Pons (tissue), 1 donor: ENCODE measurements at regions not wholly inside any gene's neighbourhood (a gene's known extent, or its start where the extent isn't known, plus 50 kb on each side); places are given as distances from the start of the nearest gene placed in this dataset.
"Not testable (repeated sequence)": the region's sequence is repeated elsewhere in the genome, so short reads cannot be mapped to it uniquely, and the experiment has no call there.

ENCODE experiments used
- DNase-seq: peaks from one replicate; pipeline ENCODE4 v3.0.0-alpha.2; 2016; ENCODE audit warnings: low spot score

DNA sequence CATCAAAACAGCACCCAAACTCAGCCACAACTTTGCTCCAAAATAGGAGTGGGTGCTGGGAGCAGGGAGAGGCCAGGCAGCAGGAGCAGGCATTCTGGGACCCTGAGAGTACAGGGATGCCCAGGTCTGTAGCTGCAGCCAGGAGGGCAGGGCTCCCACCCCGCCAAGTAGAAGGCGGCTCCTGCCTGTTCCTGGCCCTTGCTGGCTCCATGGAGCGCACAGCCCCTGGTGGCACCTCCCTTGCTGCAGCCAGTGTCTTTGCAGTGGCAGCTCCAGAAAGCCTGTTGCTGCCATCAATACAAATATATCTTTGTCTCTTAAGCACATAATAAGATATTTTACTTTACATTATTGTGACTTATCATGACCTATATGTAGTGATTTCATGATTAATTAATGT lies 1096.5 kb downstream of the FSCB start:
- no peak for DNase-seq

DNA sequence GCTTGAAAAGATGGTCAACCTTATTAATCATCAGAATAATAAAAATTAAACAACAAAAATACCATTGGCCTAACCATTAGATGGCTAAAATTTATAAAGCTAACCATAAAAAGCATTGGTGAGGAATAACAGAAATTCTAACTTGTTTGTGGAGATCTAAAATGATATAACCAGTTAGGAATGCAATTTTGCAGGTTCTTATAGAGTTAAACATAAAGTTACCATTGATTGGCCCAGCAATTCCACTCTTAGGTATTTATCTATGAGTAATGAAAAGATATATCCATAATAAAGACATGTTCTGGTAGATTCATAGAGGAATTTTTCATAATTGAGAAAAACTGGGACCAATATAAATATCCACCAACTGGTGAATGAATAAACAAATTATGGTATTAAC lies 1098.6 kb downstream of the FSCB start:
- no peak for DNase-seq

- no peak for DNase-seq
Measured at GRCh38 chr14:43407706-43408105, 1099.4 kb downstream of the FSCB start.

DNA sequence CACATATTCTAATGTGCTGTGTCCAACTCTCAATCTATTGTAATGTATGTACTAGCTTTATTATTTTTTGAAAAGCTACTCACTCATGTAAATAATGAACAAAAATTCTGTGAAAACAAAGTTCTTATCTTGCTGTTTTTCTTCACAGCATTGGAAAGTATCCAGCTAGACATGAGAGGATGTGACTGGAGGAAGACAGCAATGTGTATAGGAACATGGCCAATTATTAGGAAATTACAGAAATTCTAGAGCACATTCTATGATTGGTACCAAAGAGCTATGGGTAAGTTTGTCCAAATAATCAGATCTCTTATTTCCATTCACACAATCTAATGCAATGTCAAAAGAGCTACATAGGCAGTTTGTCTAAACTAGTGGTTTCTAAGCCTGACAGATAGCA lies 1100.2 kb downstream of the FSCB start:
- DNase-seq: no peak

- no peak for DNase-seq
Measured at GRCh38 chr14:43399289-43399688, 1107.8 kb downstream of the FSCB start.

GRCh38 chr14:43370565-43370896 lies 1136.6 kb downstream of the FSCB start:
- DNase-seq: not testable (repeated sequence)

GRCh38 chr14:43369710-43370564 lies 1137.1 kb downstream of the FSCB start:
- DNase-seq: no peak

- no peak for DNase-seq
Measured at GRCh38 chr14:43362586-43362985, 1144.5 kb downstream of the FSCB start.

GRCh38 chr14:43361751-43362150 lies 1145.3 kb downstream of the FSCB start:
- no peak for DNase-seq

DNA sequence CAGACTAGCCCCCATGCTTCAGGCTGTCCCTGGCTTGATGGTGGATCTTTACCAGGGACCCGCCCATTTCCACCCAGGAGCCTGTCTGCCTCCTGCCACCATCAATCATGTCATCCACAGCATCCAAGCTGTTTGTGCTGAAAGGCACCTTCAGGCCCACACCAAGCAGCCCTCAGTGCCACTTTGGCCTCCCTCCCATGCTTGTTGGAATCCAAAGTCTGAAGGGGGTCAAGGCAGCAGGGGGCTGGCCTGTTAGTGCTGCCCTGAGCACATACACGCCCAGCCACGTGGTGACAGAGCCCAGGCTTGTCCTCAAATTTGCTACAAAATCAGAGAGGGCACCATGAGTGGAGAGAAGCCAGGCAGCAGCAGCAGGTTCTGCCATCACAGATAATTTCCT lies 1146.8 kb downstream of the FSCB start:
- no peak for DNase-seq

DNA sequence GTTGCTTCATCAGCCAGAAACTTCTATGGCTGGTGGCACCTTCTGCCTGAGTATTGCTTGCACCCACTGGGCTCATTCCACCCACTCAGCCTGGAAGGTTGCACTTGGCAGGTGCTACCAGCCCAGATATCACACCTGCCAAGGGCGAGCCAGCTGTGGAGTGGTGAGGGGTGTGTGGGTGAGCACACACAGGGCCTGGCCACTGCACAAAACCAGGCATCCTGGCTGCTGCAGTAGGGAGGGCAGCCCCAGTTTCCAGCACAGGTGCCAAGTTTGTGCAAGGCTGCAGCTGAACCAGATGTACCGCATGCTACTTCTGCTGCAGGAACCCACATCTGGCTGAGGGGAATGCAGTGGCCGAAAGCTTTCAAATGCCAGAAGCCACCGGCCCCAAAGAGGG lies 1147.8 kb downstream of the FSCB start:
- no peak for DNase-seq

DNA sequence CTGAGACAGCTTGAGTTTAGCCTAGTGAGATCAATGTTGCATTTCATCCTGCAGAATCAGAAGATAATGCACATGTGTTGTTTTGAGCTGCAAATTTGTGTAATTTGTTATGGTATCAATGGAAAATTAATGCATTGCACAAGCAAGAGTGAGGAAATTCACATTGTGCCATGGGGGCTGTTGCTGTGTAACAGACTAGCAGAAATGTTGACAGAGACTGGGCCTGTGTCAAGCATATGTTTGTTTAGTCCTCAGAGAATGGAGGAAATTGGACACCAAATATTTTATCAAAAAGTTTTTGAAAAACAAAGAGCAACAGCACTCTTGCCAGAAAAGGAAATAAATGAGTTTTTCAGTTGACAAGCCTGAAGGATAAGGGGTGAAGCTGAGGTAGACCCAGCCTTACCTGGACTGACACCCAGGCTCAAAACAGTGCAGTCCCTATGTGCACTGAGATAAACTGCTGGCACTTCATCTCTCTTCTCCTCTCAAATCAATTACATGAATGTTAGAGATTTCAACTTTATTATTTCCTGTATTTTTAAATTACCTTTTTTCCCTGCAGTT lies 1150.0 kb downstream of the FSCB start:
- no peak for DNase-seq

DNA sequence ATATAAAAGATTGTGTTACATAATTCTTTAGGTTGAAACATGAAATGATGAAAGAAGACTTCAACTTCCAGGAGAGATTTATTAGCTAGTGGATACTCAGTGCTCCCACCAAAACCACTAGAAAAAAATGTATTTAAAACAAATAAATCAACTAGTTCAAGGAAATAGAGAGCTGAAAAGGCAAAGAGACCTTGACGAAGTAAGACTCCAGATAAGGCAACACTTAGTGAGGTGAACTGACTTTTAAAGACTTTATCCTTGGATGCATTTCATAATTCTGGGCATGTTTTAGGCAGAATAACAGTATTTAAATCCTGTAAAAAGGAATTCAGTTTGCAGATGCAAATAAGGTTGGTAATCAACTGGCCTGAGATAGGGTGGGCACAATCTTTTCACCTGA lies 1150.7 kb downstream of the FSCB start:
- DNase-seq: no peak

- no peak for DNase-seq
Measured at GRCh38 chr14:43341921-43342320, 1165.2 kb downstream of the FSCB start.

DNA sequence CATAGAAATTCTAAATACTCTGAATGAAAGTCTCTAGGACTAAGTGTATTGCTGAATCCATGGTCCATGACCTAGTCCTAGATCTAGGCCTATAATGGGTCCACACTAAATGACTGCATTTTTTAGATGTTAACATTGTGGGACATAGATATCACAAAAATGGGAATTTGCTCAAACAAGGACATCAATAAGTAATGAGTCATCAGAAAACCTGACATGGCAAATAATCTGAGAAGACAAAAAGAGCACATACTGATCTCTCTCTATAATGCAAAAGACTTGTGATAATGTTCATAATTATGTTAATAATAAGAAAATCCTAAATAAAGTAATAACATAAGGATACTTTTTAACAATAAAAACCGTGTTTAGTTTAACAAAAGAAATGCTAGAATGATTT lies 1168.4 kb downstream of the FSCB start:
- no peak for DNase-seq

- DNase-seq: no peak
Measured at GRCh38 chr14:43336351-43336750, 1170.7 kb downstream of the FSCB start.

DNA sequence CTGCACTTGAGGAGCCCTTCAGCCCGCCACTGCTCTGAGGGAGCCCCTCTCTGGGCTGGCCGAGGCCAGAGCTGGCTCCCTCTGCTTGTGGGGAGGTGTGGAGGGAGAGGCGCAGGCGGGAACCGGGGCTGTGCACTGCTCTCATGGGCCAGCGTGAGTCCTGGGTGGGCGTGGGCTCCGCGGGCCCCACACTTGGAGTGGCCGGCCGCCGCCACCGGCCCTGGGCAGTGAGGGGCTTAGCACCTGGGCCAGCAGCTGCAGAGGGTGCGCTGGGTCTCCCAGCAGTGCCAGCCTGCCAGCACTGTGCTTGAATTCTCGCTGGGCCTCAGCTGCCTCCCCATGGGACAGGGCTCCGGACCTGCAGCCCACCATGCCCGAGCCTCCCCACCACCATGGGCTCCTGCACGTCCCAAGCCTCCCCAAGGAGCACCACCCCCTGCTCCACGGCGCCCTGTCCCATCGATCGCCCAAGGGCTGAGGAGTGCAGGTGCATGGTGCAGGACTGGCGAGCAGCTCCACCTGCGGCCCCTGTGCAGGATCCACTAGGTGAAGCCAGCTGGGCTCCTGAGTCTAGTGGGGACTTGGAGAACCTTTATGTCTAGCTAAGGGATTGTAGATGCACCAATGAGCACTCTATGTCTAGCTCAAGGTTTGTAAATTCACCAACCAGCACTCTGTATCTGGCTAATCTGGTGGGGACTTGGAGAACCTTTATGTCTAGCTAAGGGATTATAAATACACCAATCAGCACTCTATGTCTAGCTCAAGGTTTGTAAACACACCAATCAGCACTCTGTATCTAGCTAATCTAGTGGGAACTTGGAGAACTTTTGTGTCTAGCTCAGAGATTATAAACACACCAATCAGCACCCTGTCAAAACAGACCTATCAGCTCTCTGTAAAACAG lies 1180.3 kb downstream of the FSCB start:
- not testable (repeated sequence) for DNase-seq

DNA sequence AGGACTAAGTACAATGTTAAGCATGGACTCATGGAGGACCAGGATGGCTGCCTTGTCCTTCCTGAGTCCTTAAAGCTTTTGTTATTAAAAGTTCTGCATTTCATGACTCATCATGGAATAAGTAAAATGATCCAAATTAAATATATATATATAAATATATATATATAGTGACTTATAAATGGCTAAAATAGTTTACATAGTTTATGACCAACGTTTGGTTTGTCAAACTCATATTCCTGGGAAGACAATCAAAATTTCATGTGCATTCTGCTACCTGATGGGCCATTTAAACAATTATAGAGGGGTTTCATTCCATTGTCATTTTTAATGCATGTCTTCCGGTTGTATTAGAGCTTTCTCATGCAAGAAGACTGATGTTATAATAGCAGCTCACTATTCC lies 1190.7 kb downstream of the FSCB start:
- no peak for DNase-seq

DNA sequence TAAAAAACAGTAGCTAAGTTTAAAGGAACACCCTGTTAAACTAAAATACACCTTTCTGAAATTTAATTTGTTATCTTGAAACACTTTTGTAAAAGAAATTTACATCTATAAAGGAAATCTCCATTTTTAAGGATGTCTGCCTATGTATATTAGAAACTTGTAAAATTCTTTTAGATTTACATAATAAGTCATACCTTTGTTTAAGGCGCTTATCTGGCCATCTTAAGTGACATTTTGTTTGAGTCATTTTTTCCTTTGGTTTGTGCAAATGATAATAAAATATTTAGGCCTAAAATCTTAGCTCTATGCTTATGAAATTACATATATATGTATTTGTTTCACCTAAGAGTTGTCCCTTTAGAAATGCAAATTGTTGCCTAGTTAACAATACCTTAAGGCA lies 1193.4 kb downstream of the FSCB start:
- no peak for DNase-seq

GRCh38 chr14:43308421-43309110 lies 1198.5 kb downstream of the FSCB start:
- no peak for DNase-seq

- no peak for DNase-seq
Measured at GRCh38 chr14:43307836-43308235, 1199.2 kb downstream of the FSCB start.

- no peak for DNase-seq
Measured at GRCh38 chr14:43306053-43306452, 1201.0 kb downstream of the FSCB start.
